Gastroesophageal sphincter (tissue), 4 donors: ENCODE measurements at regions not wholly inside any gene's neighbourhood (a gene's known extent, or its start where the extent isn't known, plus 50 kb on each side); places are given as distances from the start of the nearest gene placed in this dataset.

ENCODE experiments used
- ATAC-seq: fragments of 150-250 bp; one replicate; pipeline ENCODE4 v1.9.1; 2016; ENCODE audit warnings: mild to moderate bottlenecking, moderate library complexity
- H3K27ac ChIP-seq, 4 donors: fragments of 200-600 bp; sonication (generic) in 3 of 4; 1 replicate in 3 of 4; 2 replicates in 1 of 4; pipeline ENCODE4 v1.5.1; 2016 to 2019
- H3K27me3 ChIP-seq: fragments of 200-600 bp; sonication (generic); one replicate; pipeline ENCODE4 v1.5.1; 2019
- H3K36me3 ChIP-seq, 2 donors: fragments of 200-600 bp; sonication (generic); one replicate each; pipeline ENCODE4 v1.5.1; 2019; ENCODE audit warnings: control low read depth in 1 of 2
- H3K4me1 ChIP-seq, 3 donors: fragments of 200-600 bp; sonication (generic); 1 replicate in 2 of 3; 2 replicates in 1 of 3; pipeline ENCODE4 v1.5.1; 2016 to 2019; ENCODE audit warnings: control low read depth in 2 of 3
- H3K4me3 ChIP-seq, 2 donors: fragments of 200-600 bp; sonication (generic); one replicate each; pipeline ENCODE4 v1.5.1; 2019; ENCODE audit warnings: mild to moderate bottlenecking in 1 of 2, moderate library complexity in 1 of 2
- H3K9me3 ChIP-seq, 3 donors: fragments of 200-600 bp; sonication (generic); one replicate each; pipeline ENCODE4 v1.5.1; 2017 to 2019; ENCODE audit warnings: control low read depth in 2 of 3
- CTCF ChIP-seq, 4 experiments: fragments of 200-600 bp in 2 of 4; fragments of 450-650 bp in 2 of 4; sonication (generic) in 1 of 4; IDR thresholded peaks; one replicate each; pipeline ENCODE4 v1.5.1; 2017 to 2019; ENCODE audit warnings: antibody characterized with exemption in 4 of 4, mild to moderate bottlenecking in 2 of 4, moderate library complexity in 2 of 4
- EP300 ChIP-seq: sonication (generic); formaldehyde crosslinking; IDR thresholded peaks from one replicate; pipeline ENCODE4 v1.6.1; 2017; ENCODE audit warnings: antibody characterized with exemption, mild to moderate bottlenecking
- POLR2A ChIP-seq, 2 donors: fragments of 450-650 bp; IDR thresholded peaks; one replicate each; pipeline ENCODE4 v1.6.1; 2017; ENCODE audit warnings: antibody characterized with exemption in 2 of 2, mild to moderate bottlenecking in 2 of 2, moderate library complexity in 1 of 2
- POLR2AphosphoS5 ChIP-seq: sonication (generic); formaldehyde crosslinking; IDR thresholded peaks from one replicate; pipeline ENCODE4 v1.6.1; 2017; ENCODE audit warnings: antibody characterized with exemption
- WGBS, 2 donors: methylation state at CpG; one replicate each; pipeline ENCODE4 v1.1.5; 2018; ENCODE audit warnings: low coverage in 1 of 2; 5-methylcytosine and 5-hydroxymethylcytosine counted together

- 36 to 61% methylated on average over 3 to 5 of the region's 5 CpGs for WGBS, 2 donors
- Histone ChIP-seq H3K4me1 (no peaks in the 10 kb centered on the region), H3K27ac (no peak overlapping the region), H3K27me3 (no peaks in the 10 kb centered on the region), H3K9me3 (no peaks in the 10 kb centered on the region), H3K36me3 (no peaks in the 10 kb centered on the region), H3K4me3 (no peak overlapping the region)
- TF ChIP-seq POLR2AphosphoS5 (no peak), CTCF (IDR thresholded peaks at IDR 0.05) (no peak), EP300 (no peak), POLR2A (IDR thresholded peaks at IDR 0.05) (no peak)
- ATAC-seq, result no peak
Observed at GRCh38 chr12:97200181-97200580, 262.4 kb upstream of the RMST start.

GRCh38 chr12:97203408-97203807 is 259.2 kb upstream of the RMST start:
- no peak for ATAC-seq
- H3K36me3 ChIP-seq, result no peaks in the 10 kb centered on the region
- no peaks in the 10 kb centered on the region for H3K27me3 ChIP-seq
- no peaks in the 10 kb centered on the region for H3K4me1 ChIP-seq
- no peaks in the 10 kb centered on the region for H3K9me3 ChIP-seq
- no peak overlapping the region for H3K27ac ChIP-seq
- no peak overlapping the region for H3K4me3 ChIP-seq
- 73% methylated on average over 2 of the region's 3 CpGs; no CpG with 5 or more reads in 1 of the 2 donors for WGBS, 2 donors
- no peak for TF ChIP-seq CTCF (IDR thresholded peaks at IDR 0.05)
- no peak for TF ChIP-seq POLR2AphosphoS5
- no peak for TF ChIP-seq POLR2A (IDR thresholded peaks at IDR 0.05)
- TF ChIP-seq EP300, result no peak

- WGBS, 2 donors, result 46 to 55% methylated on average over 1 of the region's 1 CpG
- no peaks in the 10 kb centered on the region for H3K4me1 ChIP-seq
- ATAC-seq, result no peak
Observed at GRCh38 chr12:97209997-97210396, 252.6 kb upstream of the RMST start.

GRCh38 chr12:97211416-97211930 is 251.1 kb upstream of the RMST start:
- ATAC-seq, result no peak
- H3K27ac ChIP-seq, result no peak overlapping the region
- WGBS, 2 donors, result 58 to 80% methylated on average over 1 of the region's 1 CpG

More at GRCh38 chr12:97209997-97210396, 252.6 kb upstream of the RMST start:
- Histone ChIP-seq H3K9me3 (no peaks in the 10 kb centered on the region), H3K27me3 (no peaks in the 10 kb centered on the region), H3K4me3 (no peak overlapping the region), H3K27ac (no peak overlapping the region), H3K36me3 (no peaks in the 10 kb centered on the region)
- TF ChIP-seq POLR2AphosphoS5 (no peak), CTCF (IDR thresholded peaks at IDR 0.05) (no peak), POLR2A (IDR thresholded peaks at IDR 0.05) (no peak), EP300 (no peak)

More at GRCh38 chr12:97211416-97211930, 251.1 kb upstream of the RMST start:
- Histone ChIP-seq H3K4me3 (no peak overlapping the region), H3K9me3 (no peaks in the 10 kb centered on the region), H3K27me3 (no peaks in the 10 kb centered on the region), H3K36me3 (no peaks in the 10 kb centered on the region), H3K4me1 (no peaks in the 10 kb centered on the region)
- TF ChIP-seq POLR2A (IDR thresholded peaks at IDR 0.05) (no peak), POLR2AphosphoS5 (no peak), EP300 (no peak), CTCF (IDR thresholded peaks at IDR 0.05) (no peak)
